CD4-positive, alpha-beta T cell treated with Interleukin-2 at 100 ng/mL for 4 hours (primary cell): ENCODE measurements at regions not wholly inside any gene's neighbourhood (a gene's known extent, or its start where the extent isn't known, plus 50 kb on each side); places are given as distances from the start of the nearest gene placed in this dataset.

Experiments used
- DNase-seq: peaks from one replicate; pipeline ENCODE4 v3.0.0-alpha.2; 2020; ENCODE audit warnings: low spot score

GRCh38 chr6:106035655-106036054 lies 50.5 kb upstream of the PRDM1 start:
- no peak for DNase-seq

GRCh38 chr6:106033806-106034205 lies 52.3 kb upstream of the PRDM1 start:
- DNase-seq: no peak

GRCh38 chr6:106027758-106028157 lies 58.4 kb upstream of the PRDM1 start:
- DNase-seq: no peak

- DNase-seq: no peak
Measured at GRCh38 chr6:106026748-106027715, 59.1 kb upstream of the PRDM1 start.

DNA sequence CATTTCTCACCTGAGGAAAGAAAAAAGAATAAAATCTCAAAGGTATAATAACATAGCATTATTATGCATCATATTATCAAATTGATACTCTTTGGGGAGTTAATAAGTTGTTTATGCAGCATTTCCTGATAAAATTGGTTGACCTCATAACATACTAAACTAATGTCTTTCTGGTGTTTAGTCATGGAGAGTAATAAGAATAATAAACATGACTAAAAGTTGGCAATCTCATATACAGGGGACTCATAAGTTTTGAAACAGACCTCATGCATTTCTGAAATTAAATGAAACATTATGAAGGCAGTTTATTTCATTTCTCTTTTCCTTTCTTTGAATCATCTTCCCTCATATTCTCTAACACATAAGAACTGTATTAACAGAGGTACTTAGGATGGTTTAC lies 60.5 kb upstream of the PRDM1 start:
- DNase-seq: no peak

DNA sequence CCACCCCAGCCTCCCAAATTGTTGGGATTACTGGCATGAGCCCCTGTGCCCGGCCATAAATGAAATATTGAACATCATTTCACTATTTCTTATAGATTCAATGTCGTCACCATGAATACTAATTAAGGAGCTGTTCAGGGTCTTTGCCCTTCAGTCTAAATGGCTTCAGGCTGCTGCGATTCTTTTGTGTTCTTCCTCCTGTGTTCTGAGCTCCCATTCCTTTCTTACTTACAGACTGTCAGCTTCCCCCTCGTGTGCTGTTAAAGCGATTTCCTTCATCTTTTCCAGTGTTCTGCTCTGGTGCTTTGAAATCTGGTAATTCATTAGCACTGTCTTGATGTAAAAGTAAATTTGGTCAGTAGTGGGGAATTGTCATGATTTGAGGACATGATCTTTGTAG lies 63.3 kb upstream of the PRDM1 start:
- DNase-seq: no peak

- no peak for DNase-seq
Measured at GRCh38 chr6:106017454-106017853, 68.7 kb upstream of the PRDM1 start.

- no peak for DNase-seq
Measured at GRCh38 chr6:106014955-106015354, 71.2 kb upstream of the PRDM1 start.

DNA sequence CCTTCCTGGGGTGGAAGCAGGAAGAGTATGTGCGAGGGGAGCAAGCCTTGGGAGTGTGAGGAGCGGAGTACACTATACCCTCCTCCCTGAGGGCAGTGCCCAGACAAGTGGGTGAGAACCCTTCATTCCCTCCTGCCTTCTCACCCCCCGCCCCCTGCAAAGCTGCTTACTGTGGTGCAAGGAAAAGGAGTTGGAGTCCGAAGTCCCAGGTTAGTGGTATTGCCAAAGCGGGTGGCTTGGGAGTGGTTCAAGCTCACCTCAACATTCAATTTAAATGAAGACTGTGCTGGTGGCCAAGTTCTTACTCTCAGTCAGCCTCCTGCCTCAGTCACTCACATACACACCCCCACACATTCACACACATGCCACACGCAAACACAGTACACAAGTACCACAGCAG lies 74.7 kb upstream of the PRDM1 start:
- no peak for DNase-seq

- no peak for DNase-seq
Measured at GRCh38 chr6:106005954-106006353, 80.2 kb upstream of the PRDM1 start.

DNA sequence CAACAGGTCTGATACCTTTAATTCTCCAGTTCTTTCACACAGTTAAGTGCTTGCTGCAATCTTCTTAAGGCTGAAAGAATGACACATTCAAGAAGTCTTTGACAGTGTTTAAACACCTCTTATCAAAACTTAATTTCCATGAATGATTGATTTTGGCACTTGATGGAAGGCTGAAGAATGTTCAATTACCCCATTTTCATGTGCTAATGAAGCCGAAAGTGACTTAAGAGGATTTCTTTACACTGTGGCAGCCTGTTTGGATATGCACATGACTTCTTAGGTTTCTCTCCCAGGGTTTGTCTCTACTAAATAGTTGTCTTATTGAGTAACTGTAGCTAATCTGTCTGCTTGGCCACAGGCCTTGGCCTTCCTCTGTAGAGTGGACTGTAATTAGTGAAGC lies 81.1 kb upstream of the PRDM1 start:
- DNase-seq: no peak

- DNase-seq: no peak
Measured at GRCh38 chr6:106003268-106003987, 82.7 kb upstream of the PRDM1 start.

DNA sequence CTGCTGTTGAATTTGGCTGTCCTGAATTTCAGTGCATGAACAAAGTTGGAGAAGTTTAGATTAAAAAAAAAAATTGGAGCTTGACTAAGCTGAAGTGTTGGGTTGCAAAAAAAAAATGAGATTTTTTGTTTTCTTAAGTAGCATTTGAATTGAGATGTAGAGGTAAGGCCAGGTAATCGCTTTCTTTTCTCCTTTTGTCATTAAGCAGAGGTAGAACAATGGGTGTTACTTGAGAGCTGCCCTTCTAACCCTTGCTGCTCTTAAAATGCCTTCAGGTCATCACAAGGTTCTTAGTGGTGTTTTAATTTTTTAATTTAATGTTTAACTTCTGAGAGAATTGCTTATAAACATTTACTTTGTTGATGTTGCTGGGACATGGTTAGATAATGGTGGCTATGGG lies 84.1 kb upstream of the PRDM1 start:
- DNase-seq: no peak

DNA sequence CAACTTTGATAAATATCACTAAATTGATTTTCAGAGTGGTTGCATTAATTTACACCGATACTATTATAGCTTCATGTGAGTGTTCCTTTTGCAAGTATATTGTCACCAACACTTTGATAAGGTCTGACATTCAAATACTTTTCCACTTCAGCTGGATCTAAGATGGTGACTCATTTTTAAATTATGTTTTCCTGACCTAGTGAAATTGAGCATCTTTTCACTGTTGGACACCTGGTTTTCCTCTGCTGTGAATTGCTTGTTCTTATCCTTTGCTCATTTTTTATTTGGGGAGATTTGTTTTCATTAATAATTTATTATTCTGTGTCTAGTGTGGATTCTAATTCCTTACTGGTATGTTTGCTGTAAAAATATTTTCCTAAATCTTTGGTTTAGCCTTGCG lies 85.2 kb upstream of the PRDM1 start:
- DNase-seq: no peak

DNA sequence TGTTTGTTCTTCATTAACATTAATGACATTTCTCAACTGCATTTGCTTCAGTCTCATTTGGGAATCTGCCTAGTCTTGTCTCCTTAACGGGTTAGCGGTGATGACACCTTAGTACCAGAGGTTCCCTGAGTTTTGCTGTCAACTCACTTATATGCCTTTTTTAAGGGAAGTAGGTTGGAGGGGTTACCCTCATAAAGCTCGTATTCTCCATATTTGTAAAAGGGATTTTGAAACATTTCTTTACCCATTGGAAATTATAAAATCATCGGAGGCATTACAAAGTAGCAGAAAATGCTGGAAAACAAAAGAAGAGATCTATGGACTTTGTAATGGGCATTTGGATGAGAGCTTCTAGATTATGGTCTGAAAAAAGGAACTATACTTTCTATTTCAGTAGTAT lies 88.7 kb upstream of the PRDM1 start:
- no peak for DNase-seq

DNA sequence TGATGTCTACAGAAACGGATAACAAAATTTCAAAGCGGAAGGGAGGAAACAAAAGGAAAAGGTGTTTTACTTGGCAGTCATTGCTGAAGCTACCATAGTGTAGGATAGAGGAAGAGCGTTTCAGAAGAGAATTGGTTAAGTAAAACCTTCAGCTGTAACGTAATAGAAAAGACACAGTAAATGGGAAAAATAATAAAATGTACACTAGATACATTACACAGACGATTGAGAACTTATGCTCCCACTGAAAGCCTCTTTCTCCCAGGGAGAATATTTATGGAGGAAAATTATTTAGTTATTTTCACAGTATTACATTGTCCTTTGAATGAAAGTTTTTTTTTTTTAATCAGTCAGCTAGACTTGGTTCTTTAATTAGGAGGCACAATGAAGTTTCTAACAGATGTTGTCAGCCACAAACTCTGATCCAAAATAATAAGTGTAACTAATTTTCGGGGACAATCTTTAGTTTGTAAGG lies 90.7 kb upstream of the PRDM1 start:
- no peak for DNase-seq

DNA sequence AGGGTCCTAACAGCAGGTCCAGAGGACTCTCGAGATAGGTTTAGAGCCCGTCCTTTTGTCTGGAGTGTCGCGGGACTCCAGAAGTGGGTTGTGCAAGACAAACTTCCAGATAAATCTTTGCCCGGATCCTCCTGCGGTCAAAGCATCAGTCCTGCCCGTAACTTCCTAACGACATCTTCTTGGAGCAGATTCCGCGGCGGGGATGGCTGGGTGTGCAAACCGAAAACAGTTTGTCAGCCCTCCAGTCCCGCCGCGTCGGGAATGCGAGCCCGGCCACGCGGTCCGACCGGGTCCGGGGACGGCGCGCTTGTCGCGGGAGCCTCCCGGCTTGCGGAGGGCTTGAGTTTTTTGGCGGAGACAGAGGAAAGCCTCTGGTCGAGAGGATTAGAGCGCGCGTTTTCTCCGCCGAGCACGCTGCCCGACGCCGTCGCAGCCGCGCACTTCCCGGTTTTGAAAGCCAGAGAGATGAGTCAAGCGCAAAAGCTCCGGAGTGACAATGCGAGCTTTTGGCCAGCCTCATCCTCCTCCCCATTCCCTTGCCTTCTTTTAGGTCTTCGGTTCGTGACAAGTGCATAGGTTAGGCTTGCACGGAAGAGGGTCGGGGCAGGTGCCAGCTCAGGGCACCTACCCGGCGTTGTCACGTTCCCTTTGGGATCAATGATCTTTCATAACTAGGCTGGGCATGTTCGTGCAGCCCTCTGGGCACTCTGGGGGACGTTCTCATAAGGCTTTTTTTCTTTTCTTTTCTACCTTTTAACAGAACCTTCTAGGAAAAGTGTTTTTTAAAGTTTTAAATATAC lies 91.3 kb upstream of the PRDM1 start:
- peak; percentile 49 for DNase-seq

GRCh38 chr6:105994118-105994590 lies 92.0 kb upstream of the PRDM1 start:
- DNase-seq: peak; percentile 51

- no peak for DNase-seq
Measured at GRCh38 chr6:105993341-105994117, 92.6 kb upstream of the PRDM1 start.

- DNase-seq: peak; percentile 90
Measured at GRCh38 chr6:105992315-105992961, 93.7 kb upstream of the PRDM1 start.
